ENCODE measurements at regions not wholly inside any gene's neighbourhood (a gene's known extent, or its start where the extent isn't known, plus 50 kb on each side); places are given as distances from the start of the nearest gene placed in this dataset.

GRCh38 chr11:27179334-27179733 lies 138.7 kb downstream of the BBOX1 start (continued):
- TF ChIP-seq EZH2phosphoT487 (IDR thresholded peaks at IDR 0.05; ENCODE audit: borderline replicate concordance, low read depth): no peak

DNA sequence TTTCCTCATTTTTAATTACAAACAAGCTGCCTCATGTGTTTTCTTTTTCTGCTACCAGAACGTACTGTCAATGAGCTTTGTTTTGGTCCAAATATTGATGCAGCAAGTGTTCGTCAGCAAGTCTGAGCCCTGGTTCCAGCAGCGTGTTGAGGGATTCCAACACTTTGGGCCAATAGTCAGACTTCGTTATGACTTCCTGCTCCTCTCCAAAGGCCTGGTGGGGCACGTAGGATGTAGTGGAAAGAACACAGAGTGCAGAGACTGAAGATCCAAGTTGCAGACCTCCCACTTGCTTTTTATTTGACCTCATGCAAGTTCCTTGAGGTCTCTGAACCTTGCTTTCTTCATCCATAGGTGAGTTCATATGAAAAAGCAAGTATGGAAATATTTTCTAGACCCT lies 138.2 kb downstream of the BBOX1 start:
- H3K4me2 ChIP-seq: no peak overlapping the region
- no peaks in the 10 kb centered on the region; a peak in 1 of 4 replicates for H3K4me1 ChIP-seq (ENCODE audit: control insufficient read depth in 1 of 2, insufficient read depth in 2 of 2, low read depth in 1 of 2, low read length in 1 of 2)
- H4K20me1 ChIP-seq (ENCODE audit: insufficient read depth): no peaks in the 10 kb centered on the region
- H3F3A ChIP-seq (replicated peaks; ENCODE audit: insufficient read depth): no peaks in the 10 kb centered on the region
- H3K9me2 ChIP-seq: no peaks in the 10 kb centered on the region
- no peak overlapping the region for H3K27ac ChIP-seq (ENCODE audit: low read depth in 2 of 2, low read length in 1 of 2)
- no peaks in the 10 kb centered on the region for H3K79me2 ChIP-seq (ENCODE audit: insufficient read depth)
- no peaks in the 10 kb centered on the region for H3K36me3 ChIP-seq (replicated peaks in 1 of 2; ENCODE audit: control insufficient read depth in 1 of 2, insufficient read depth in 2 of 2, low read length in 1 of 2)
- H3K9me3 ChIP-seq: no peaks in the 10 kb centered on the region
- H3K4me3 ChIP-seq (ENCODE audit: low read depth in 2 of 2, low read length in 1 of 2): no peak overlapping the region
- DNase-seq: no peak
- TF ChIP-seq, protein P1, sequence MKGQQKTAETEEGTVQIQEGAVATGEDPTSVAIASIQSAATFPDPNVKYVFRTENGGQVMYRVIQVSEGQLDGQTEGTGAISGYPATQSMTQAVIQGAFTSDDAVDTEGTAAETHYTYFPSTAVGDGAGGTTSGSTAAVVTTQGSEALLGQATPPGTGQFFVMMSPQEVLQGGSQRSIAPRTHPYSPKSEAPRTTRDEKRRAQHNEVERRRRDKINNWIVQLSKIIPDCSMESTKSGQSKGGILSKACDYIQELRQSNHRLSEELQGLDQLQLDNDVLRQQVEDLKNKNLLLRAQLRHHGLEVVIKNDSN (IDR thresholded peaks at IDR 0.05; ENCODE audit: borderline replicate concordance, low read depth): no peak
- TF ChIP-seq GABPA (IDR thresholded peaks at IDR 0.05; ENCODE audit: low read depth) (no peak), TCF12 (IDR thresholded peaks at IDR 0.05) (no peak), FOXM1 (IDR thresholded peaks at IDR 0.05; ENCODE audit: low read depth) (no peak), RXRA (IDR thresholded peaks at IDR 0.05; ENCODE audit: borderline replicate concordance, low read depth) (no peak), TAF1 (IDR thresholded peaks at IDR 0.05; ENCODE audit: borderline replicate concordance, low read depth, low read length) (no peak), EZH2phosphoT487 (IDR thresholded peaks at IDR 0.05; ENCODE audit: borderline replicate concordance, low read depth) (no peak), CHD2 (IDR thresholded peaks at IDR 0.05; ENCODE audit: low read length, partially characterized antibody) (no peak), NRF1 (IDR thresholded peaks at IDR 0.05; ENCODE audit: low read depth, low read length) (no peak), YY1 (IDR thresholded peaks at IDR 0.05; ENCODE audit: low read depth) (no peak), PBX3 (IDR thresholded peaks at IDR 0.05) (no peak), NFIC (IDR thresholded peaks at IDR 0.05; ENCODE audit: borderline replicate concordance) (no peak), ZBTB33 (IDR thresholded peaks at IDR 0.05; ENCODE audit: borderline replicate concordance, low read depth) (no peak), USF2 (IDR thresholded peaks at IDR 0.05; ENCODE audit: borderline replicate concordance, low read depth, low read length) (no peak)
- TF ChIP-seq, protein P2, sequence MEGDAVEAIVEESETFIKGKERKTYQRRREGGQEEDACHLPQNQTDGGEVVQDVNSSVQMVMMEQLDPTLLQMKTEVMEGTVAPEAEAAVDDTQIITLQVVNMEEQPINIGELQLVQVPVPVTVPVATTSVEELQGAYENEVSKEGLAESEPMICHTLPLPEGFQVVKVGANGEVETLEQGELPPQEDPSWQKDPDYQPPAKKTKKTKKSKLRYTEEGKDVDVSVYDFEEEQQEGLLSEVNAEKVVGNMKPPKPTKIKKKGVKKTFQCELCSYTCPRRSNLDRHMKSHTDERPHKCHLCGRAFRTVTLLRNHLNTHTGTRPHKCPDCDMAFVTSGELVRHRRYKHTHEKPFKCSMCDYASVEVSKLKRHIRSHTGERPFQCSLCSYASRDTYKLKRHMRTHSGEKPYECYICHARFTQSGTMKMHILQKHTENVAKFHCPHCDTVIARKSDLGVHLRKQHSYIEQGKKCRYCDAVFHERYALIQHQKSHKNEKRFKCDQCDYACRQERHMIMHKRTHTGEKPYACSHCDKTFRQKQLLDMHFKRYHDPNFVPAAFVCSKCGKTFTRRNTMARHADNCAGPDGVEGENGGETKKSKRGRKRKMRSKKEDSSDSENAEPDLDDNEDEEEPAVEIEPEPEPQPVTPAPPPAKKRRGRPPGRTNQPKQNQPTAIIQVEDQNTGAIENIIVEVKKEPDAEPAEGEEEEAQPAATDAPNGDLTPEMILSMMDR (IDR thresholded peaks at IDR 0.05): no peak
- 86% methylated on average over 5 of the region's 5 CpGs for WGBS (ENCODE audit: low lambda C conversion rate)
- no peak overlapping the region for H2AFZ ChIP-seq (ENCODE audit: low read depth)
- ChIA-PET CTCF (interaction anchor here (0.8 to 4.1 kb wide), 3 partner anchors 20 to 307 kb away, joined by 3 to 35 read pairs (median 9); no protein-coding TSS in a partner anchor), POLR2A (no interaction called here)
- H3K9ac ChIP-seq: no peak overlapping the region
- H3K27me3 ChIP-seq (ENCODE audit: insufficient read depth): no peaks in the 10 kb centered on the region

Data from SK-N-SH (cell line).